ENCODE measurements at regions not wholly inside any gene's neighbourhood (a gene's known extent, or its start where the extent isn't known, plus 50 kb on each side); places are given as distances from the start of the nearest gene placed in this dataset.

DNA sequence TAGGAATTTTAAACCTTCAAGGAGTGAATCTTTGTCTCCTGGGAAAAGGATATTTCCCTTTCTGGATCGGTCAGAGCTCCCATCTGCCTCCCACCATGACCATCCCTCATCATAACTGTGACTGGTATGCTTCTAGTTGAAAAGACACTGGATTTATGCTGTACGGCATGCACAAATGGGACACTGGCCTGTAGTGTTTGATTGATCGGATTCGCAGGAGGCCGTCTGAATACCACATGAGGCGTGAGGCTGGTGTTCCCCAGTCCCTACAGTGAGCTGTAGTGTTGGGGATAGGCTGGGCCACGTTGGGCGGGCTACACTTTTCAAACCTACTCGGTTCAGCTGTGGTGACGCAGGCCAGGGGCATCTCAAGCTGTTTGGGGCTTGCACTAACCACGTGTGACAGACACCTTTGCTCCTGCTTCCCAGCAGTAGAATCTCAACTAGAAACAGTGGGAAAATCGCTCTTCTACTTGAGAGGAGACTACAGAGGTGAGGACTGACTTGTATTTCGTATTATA is 101.8 kb downstream of the MID1IP1 start:
- H3K4me3 ChIP-seq, result no peak overlapping the region
- DNase-seq (ENCODE audit: low spot score in 2 of 2), result no peak
- no peaks in the 10 kb centered on the region for H3K9me3 ChIP-seq
- H3K4me1 ChIP-seq, result no peaks in the 10 kb centered on the region
- H3K36me3 ChIP-seq, result no peaks in the 10 kb centered on the region
- TF ChIP-seq EP300 (IDR thresholded peaks at IDR 0.05), result no peak
- no peak for TF ChIP-seq POLR2A (IDR thresholded peaks at IDR 0.05)
- TF ChIP-seq, protein P1, sequence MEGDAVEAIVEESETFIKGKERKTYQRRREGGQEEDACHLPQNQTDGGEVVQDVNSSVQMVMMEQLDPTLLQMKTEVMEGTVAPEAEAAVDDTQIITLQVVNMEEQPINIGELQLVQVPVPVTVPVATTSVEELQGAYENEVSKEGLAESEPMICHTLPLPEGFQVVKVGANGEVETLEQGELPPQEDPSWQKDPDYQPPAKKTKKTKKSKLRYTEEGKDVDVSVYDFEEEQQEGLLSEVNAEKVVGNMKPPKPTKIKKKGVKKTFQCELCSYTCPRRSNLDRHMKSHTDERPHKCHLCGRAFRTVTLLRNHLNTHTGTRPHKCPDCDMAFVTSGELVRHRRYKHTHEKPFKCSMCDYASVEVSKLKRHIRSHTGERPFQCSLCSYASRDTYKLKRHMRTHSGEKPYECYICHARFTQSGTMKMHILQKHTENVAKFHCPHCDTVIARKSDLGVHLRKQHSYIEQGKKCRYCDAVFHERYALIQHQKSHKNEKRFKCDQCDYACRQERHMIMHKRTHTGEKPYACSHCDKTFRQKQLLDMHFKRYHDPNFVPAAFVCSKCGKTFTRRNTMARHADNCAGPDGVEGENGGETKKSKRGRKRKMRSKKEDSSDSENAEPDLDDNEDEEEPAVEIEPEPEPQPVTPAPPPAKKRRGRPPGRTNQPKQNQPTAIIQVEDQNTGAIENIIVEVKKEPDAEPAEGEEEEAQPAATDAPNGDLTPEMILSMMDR (IDR thresholded peaks at IDR 0.05), result no peak
- 70 to 88% methylated on average over 7 to 13 of the region's 13 CpGs for WGBS, 2 donors
- H3K27me3 ChIP-seq, result no peaks in the 10 kb centered on the region
- H3K27ac ChIP-seq, result no peak overlapping the region

- no peaks in the 10 kb centered on the region for H3K27me3 ChIP-seq
- no peaks in the 10 kb centered on the region for H3K4me1 ChIP-seq
- no peak for TF ChIP-seq EP300 (IDR thresholded peaks at IDR 0.05)
- no peak for TF ChIP-seq POLR2A (IDR thresholded peaks at IDR 0.05)
- TF ChIP-seq, protein P1 (IDR thresholded peaks at IDR 0.05), result no peak
- no peak overlapping the region for H3K27ac ChIP-seq
- no peak overlapping the region for H3K4me3 ChIP-seq
- WGBS, 2 donors, result 80 to 84% methylated on average over 6 of the region's 6 CpGs
- no peaks in the 10 kb centered on the region for H3K36me3 ChIP-seq
- no peaks in the 10 kb centered on the region for H3K9me3 ChIP-seq
- no peak for DNase-seq (ENCODE audit: low spot score in 2 of 2)
These were observed 115.5 kb downstream of the MID1IP1 start for GRCh38 chrX:38916801-38917200.

- Histone ChIP-seq H3K4me3 (no peak overlapping the region), H3K27me3 (no peaks in the 10 kb centered on the region), H3K36me3 (no peaks in the 10 kb centered on the region), H3K27ac (no peak overlapping the region), H3K4me1 (no peaks in the 10 kb centered on the region), H3K9me3 (no peaks in the 10 kb centered on the region)
- 83 to 96% methylated on average over 3 to 4 of the region's 4 CpGs for WGBS, 2 donors
- TF ChIP-seq EP300 (IDR thresholded peaks at IDR 0.05), result no peak
- TF ChIP-seq, protein P1 (IDR thresholded peaks at IDR 0.05), result no peak
- TF ChIP-seq POLR2A (IDR thresholded peaks at IDR 0.05), result no peak
- DNase-seq (ENCODE audit: low spot score in 2 of 2), result no peak
These were observed 116.7 kb downstream of the MID1IP1 start for GRCh38 chrX:38917954-38918353.

GRCh38 chrX:38919202-38919601 is 117.9 kb downstream of the MID1IP1 start:
- 86 to 90% methylated on average over 2 of the region's 2 CpGs for WGBS, 2 donors
- no peak overlapping the region for H3K27ac ChIP-seq

GRCh38 chrX:38919853-38920528 is 118.7 kb downstream of the MID1IP1 start:
- no peak for TF ChIP-seq POLR2A (IDR thresholded peaks at IDR 0.05)
- TF ChIP-seq, protein P1 (IDR thresholded peaks at IDR 0.05), result no peak
- Histone ChIP-seq H3K9me3 (no peaks in the 10 kb centered on the region), H3K4me3 (no peak overlapping the region), H3K27me3 (no peaks in the 10 kb centered on the region), H3K4me1 (no peaks in the 10 kb centered on the region), H3K27ac (no peak overlapping the region), H3K36me3 (no peaks in the 10 kb centered on the region)
- DNase-seq (ENCODE audit: low spot score in 2 of 2), result no peak
- WGBS, 2 donors, result 79 to 82% methylated on average over 5 of the region's 5 CpGs

More at GRCh38 chrX:38919202-38919601, 117.9 kb downstream of the MID1IP1 start:
- Histone ChIP-seq H3K36me3 (no peaks in the 10 kb centered on the region), H3K4me3 (no peak overlapping the region), H3K9me3 (no peaks in the 10 kb centered on the region), H3K4me1 (no peaks in the 10 kb centered on the region), H3K27me3 (no peaks in the 10 kb centered on the region)
- TF ChIP-seq, protein P1 (IDR thresholded peaks at IDR 0.05), result no peak
- TF ChIP-seq EP300 (IDR thresholded peaks at IDR 0.05), result no peak
- TF ChIP-seq POLR2A (IDR thresholded peaks at IDR 0.05), result no peak
- no peak for DNase-seq (ENCODE audit: low spot score in 2 of 2)
